Aorta (tissue), 5 donors: ENCODE measurements at regions not wholly inside any gene's neighbourhood (a gene's known extent, or its start where the extent isn't known, plus 50 kb on each side); places are given as distances from the start of the nearest gene placed in this dataset.
"Not testable (repeated sequence)": the region's sequence is repeated elsewhere in the genome, so short reads cannot be mapped to it uniquely, and the experiment has no call there.

Source experiments
- ATAC-seq: fragments of 200-7000 bp; cut with Tn5 transposase; one replicate; pipeline ENCODE4 v1.9.1; 2022; ENCODE audit warnings: moderate library complexity; ENCODE audit not compliant: low FRiP score
- DNase-seq, 2 donors: peaks; one replicate each; pipeline ENCODE4 v3.0.0-alpha.2; 2020
- H3K27ac ChIP-seq, 2 donors: one replicate each; pipeline ENCODE4 v1.5.1; 2013; ENCODE audit warnings: low read length in 2 of 2, mild to moderate bottlenecking in 2 of 2, moderate library complexity in 2 of 2, control low read depth in 1 of 2, inconsistent platforms in 1 of 2, low read depth in 1 of 2
- H3K27me3 ChIP-seq, 2 donors: one replicate each; pipeline ENCODE4 v1.6.1; 2013; ENCODE audit warnings: control low read depth in 1 of 2, low read length in 1 of 2, mild to moderate bottlenecking in 1 of 2, moderate library complexity in 1 of 2; ENCODE audit not compliant: insufficient read depth in 2 of 2, control insufficient read depth in 1 of 2
- H3K36me3 ChIP-seq, 2 donors: one replicate each; pipeline ENCODE4 v1.6.1; 2013; ENCODE audit warnings: control low read depth in 1 of 2, low read length in 1 of 2, mild to moderate bottlenecking in 1 of 2; ENCODE audit not compliant: insufficient read depth in 2 of 2, control insufficient read depth in 1 of 2
- H3K4me1 ChIP-seq, 2 donors: one replicate each; pipeline ENCODE4 v1.6.1; 2013; ENCODE audit warnings: low read length in 2 of 2, control low read depth in 1 of 2, mild to moderate bottlenecking in 1 of 2, moderate library complexity in 1 of 2; ENCODE audit not compliant: insufficient read depth in 2 of 2, control insufficient read depth in 1 of 2
- H3K4me3 ChIP-seq, 2 donors: one replicate each; pipeline ENCODE4 v1.5.1; 2013; ENCODE audit warnings: low read length in 2 of 2, control low read depth in 1 of 2, mild to moderate bottlenecking in 1 of 2
- H3K9me3 ChIP-seq: one replicate; pipeline ENCODE4 v1.6.1; 2013; ENCODE audit warnings: mild to moderate bottlenecking, low read length; ENCODE audit not compliant: control insufficient read depth
- WGBS, 2 donors: extraction: QIAGEN DNeasy Blood & Tissue Kit; methylation state at CpG; one replicate each; pipeline ENCODE4 v1.1.7; 2013; 5-methylcytosine and 5-hydroxymethylcytosine counted together
- intact Hi-C, 2 donors: fragments of 100-400 bp; cut with DNase I; formaldehyde crosslinking; loops; one replicate each; pipeline versions ENCODE4 v1.14.2 to v1.15.0; 2022
- donor health status: healthy with polysubstance abuse.
- donor health status: Bipolar disorder and iron deficiency.
- donor health status: DM: no; HTN: no; CAD: no.
- donor health status: DM: no; HTN: no; CAD: no.
- donor health status: DM: yes; HTN: yes; CAD: no.

- intact Hi-C loops, result no loop called here
- no peaks in the 10 kb centered on the region for H3K4me1 ChIP-seq
- no peaks in the 10 kb centered on the region for H3K27me3 ChIP-seq
- DNase-seq (no peak), ATAC-seq (no peak)
- no peaks in the 10 kb centered on the region for H3K9me3 ChIP-seq
- no peak overlapping the region for H3K27ac ChIP-seq
- H3K4me3 ChIP-seq, result no peak overlapping the region
- H3K36me3 ChIP-seq, result no peaks in the 10 kb centered on the region
These were observed 672.0 kb downstream of the PLOD2 start for GRCh38 chr3:145489011-145489410.

- intact Hi-C loops, result no loop called here
- no peak for ATAC-seq
- Histone ChIP-seq H3K27ac (no peak overlapping the region), H3K27me3 (no peaks in the 10 kb centered on the region), H3K4me1 (no peaks in the 10 kb centered on the region), H3K4me3 (no peak overlapping the region), H3K9me3 (no peaks in the 10 kb centered on the region), H3K36me3 (no peaks in the 10 kb centered on the region)
- DNase-seq, result no peak
- WGBS, 2 donors, result 70 to 71% methylated on average over 11 of the region's 11 CpGs
These were observed 670.6 kb downstream of the PLOD2 start for GRCh38 chr3:145490088-145491048.

- no peak overlapping the region for H3K27ac ChIP-seq
- no peak for DNase-seq
- 87 to 90% methylated on average over 2 of the region's 2 CpGs for WGBS, 2 donors
- no peaks in the 10 kb centered on the region for H3K4me1 ChIP-seq
- intact Hi-C loops, result no loop called here
- H3K9me3 ChIP-seq, result no peaks in the 10 kb centered on the region
- ATAC-seq, result no peak
- no peak overlapping the region for H3K4me3 ChIP-seq
- no peaks in the 10 kb centered on the region for H3K36me3 ChIP-seq
- no peaks in the 10 kb centered on the region for H3K27me3 ChIP-seq
These were observed 668.5 kb downstream of the PLOD2 start for GRCh38 chr3:145492456-145492855.

GRCh38 chr3:145517416-145517815 lies 643.6 kb downstream of the PLOD2 start:
- intact Hi-C loops, ATAC-seq: not testable (repeated sequence)

GRCh38 chr3:145518639-145519038 lies 642.3 kb downstream of the PLOD2 start:
- no peak for ATAC-seq
- H3K27ac ChIP-seq, result no peak overlapping the region
- intact Hi-C loops, result no loop called here

More at GRCh38 chr3:145517416-145517815, 643.6 kb downstream of the PLOD2 start:
- 90 to 94% methylated on average over 4 of the region's 4 CpGs for WGBS, 2 donors
- not testable (repeated sequence) for H3K9me3 ChIP-seq, H3K27me3 ChIP-seq, H3K4me1 ChIP-seq, H3K36me3 ChIP-seq, H3K4me3 ChIP-seq, H3K27ac ChIP-seq, DNase-seq

GRCh38 chr3:145519398-145520047 lies 641.5 kb downstream of the PLOD2 start:
- DNase-seq (no peak), ATAC-seq (no peak)
- Histone ChIP-seq H3K27me3 (no peaks in the 10 kb centered on the region), H3K9me3 (no peaks in the 10 kb centered on the region), H3K4me1 (no peaks in the 10 kb centered on the region), H3K4me3 (no peak overlapping the region), H3K27ac (no peak overlapping the region), H3K36me3 (no peaks in the 10 kb centered on the region)
- WGBS, 2 donors, result 82 to 83% methylated on average over 6 of the region's 6 CpGs
- intact Hi-C loops, result no loop called here

More at GRCh38 chr3:145518639-145519038, 642.3 kb downstream of the PLOD2 start:
- WGBS, 2 donors, result 45 to 58% methylated on average over 4 of the region's 4 CpGs
- Histone ChIP-seq H3K27me3 (no peaks in the 10 kb centered on the region), H3K9me3 (no peaks in the 10 kb centered on the region), H3K4me1 (no peaks in the 10 kb centered on the region), H3K4me3 (no peak overlapping the region), H3K36me3 (no peaks in the 10 kb centered on the region)
- no peak for DNase-seq

- intact Hi-C loops, result no loop called here
These were observed 638.8 kb downstream of the PLOD2 start for GRCh38 chr3:145522179-145522578.

GRCh38 chr3:145522893-145523651 lies 637.9 kb downstream of the PLOD2 start:
- 71 to 78% methylated on average over 4 of the region's 4 CpGs for WGBS, 2 donors
- Histone ChIP-seq H3K4me3 (no peak overlapping the region), H3K4me1 (no peaks in the 10 kb centered on the region), H3K9me3 (no peaks in the 10 kb centered on the region), H3K27me3 (no peaks in the 10 kb centered on the region), H3K36me3 (no peaks in the 10 kb centered on the region), H3K27ac (no peak overlapping the region)
- intact Hi-C loops, result no loop called here
- ATAC-seq (peak; percentile 41), DNase-seq (peak in 1 of 2 donors; percentile 41)

More at GRCh38 chr3:145522179-145522578, 638.8 kb downstream of the PLOD2 start:
- ATAC-seq (no peak), DNase-seq (no peak)
- H3K4me3 ChIP-seq, result no peak overlapping the region
- no peaks in the 10 kb centered on the region for H3K4me1 ChIP-seq
- H3K27me3 ChIP-seq, result no peaks in the 10 kb centered on the region
- no peak overlapping the region for H3K27ac ChIP-seq
- H3K36me3 ChIP-seq, result no peaks in the 10 kb centered on the region
- no peaks in the 10 kb centered on the region for H3K9me3 ChIP-seq
